ENCODE measurements at regions not wholly inside any gene's neighbourhood (a gene's known extent, or its start where the extent isn't known, plus 50 kb on each side); places are given as distances from the start of the nearest gene placed in this dataset.
A peak's percentile ranks its signal among the peaks of the same experiment; 100 is the strongest.

DNA sequence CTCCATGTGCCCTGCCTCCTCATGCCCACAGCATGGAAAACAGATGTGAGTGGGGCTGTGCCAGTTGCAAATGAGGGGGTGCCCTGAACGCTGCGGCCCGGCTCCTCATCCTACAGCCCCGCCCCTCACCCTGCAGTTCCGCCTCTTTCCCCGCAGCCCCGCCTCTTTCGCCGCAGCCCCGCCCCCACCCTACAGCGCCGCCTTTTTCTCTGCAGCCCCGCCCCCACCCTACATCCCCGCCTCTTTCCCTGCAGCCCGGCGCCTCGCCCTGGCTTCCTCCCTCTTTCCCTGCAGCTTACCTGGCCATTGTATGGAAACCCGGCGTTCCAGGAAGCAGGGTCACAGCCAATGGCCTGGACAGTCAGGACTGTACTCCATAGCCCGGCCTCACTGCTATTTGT, 284.9 kb downstream of the TLE3 start:
- no peak for DNase-seq (ENCODE audit: low read depth, low spot score)

DNA sequence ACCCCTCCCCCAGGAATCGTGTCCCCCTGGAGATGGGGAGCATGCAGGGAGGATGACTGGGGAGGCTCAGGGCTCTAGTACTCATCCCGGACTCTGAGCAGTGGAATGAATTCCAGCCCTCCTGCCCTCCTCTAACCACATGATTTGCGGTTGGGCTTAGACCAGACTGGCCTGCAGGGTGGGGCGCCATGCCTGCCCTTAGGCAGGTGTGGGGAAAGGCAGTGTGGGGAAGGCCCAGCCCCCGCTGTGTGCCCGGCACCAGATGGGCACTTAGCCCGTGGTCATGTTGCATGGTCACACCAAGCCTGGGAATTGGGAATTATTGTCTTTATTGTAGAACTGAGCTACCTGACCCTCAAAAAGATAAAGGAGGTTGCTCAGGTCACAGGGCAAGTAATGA, 283.8 kb downstream of the TLE3 start:
- no peak for DNase-seq (ENCODE audit: low read depth, low spot score)

DNA sequence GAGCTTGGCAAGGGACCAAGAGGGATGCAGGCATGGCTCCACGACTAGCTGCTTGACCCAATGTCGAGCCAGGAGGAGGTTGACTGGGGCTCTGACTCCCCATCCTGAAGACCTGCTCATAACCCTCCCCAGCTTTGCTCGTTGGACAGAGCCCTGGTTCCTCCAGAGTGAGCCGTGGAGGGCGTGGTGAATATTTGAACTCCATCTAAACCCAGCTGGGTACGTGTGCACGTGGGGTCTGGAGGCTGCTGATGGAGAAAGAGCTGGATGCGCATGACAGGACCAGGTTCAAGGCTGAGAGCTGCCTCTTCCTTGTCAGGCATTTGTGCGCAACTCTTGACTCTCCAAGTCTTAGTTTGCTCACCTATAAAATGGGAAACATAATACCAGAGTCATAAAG, 282.8 kb downstream of the TLE3 start:
- no peak for DNase-seq (ENCODE audit: low read depth, low spot score)

DNA sequence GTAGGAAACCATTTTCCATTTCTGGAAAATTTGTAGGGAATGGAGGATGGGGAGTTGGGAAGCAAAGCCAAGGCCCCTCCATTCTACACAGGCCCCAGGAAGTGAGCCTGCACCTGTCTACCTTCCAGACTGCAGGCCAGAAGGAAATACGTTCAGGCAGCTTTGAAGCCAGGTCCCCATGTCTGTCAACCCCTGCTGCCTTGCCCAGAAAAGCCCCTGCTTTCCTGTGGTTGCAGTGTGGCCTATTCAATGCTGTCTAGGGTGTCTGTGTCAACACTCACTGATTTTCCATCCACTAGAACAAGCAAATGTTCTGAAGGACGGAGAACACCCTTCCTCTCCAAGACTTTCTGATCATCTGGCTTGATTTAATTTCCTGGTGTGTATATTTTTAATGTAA, 281.9 kb downstream of the TLE3 start:
- DNase-seq (ENCODE audit: low read depth, low spot score): no peak

DNA sequence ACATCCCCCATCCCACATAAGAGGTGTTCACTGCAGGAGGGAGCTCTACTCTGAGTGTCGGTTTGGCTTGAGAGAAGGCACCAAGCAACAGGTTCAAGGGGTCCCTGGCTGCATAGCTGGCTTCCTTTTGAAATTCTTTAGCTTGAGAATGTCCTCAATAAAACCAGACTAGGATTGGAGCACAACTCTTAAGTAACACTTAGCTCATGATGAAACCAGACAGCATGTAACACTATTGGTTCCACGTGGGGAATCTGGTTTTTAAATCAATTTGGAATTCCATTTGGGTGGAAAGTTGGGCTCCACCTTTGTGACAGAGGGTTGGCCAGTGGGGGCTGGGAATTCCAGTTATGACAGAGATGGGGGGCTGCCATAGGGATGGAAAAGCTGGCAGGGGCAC, 281.2 kb downstream of the TLE3 start:
- DNase-seq (ENCODE audit: low read depth, low spot score): no peak

DNA sequence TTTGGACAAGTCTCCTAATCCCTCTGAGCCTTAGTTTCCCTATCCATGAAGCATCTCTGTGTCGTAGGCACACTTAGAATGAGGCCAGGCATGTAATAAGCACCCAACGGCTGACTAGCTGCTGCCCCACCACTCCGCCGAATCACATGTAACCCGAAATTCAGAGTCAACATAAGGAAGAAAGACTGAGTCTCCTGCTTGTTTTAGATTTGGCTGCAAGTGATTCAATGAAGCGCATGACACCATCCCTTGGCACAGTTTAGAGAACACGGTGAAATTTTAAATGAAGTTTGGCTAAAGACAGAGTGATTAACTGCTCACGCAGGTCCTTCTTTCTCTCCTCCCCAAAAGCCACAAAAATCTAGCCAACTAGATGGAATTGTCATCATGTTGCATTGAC, 279.2 kb downstream of the TLE3 start:
- DNase-seq (ENCODE audit: low read depth, low spot score): no peak

DNA sequence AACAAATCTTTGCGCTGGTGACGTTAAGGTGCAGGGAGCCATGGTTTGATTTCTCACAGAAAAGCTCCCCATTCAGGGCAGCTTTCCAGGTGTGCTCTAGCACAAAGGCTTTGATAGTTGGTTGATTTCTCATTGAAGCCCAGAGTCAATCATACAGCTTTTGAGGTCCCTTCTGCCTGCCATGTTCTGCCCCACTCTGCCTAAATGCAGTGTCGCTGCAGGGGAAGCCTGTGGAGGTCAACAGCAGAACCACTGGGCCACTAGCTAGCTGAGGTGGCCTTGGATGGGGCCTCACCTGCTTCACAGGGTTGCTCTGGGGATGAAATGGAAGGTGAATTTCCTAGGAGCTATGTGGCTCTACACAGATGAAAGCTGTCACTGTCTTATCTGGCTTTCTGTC, 278.3 kb downstream of the TLE3 start:
- DNase-seq (ENCODE audit: low read depth, low spot score): no peak

DNA sequence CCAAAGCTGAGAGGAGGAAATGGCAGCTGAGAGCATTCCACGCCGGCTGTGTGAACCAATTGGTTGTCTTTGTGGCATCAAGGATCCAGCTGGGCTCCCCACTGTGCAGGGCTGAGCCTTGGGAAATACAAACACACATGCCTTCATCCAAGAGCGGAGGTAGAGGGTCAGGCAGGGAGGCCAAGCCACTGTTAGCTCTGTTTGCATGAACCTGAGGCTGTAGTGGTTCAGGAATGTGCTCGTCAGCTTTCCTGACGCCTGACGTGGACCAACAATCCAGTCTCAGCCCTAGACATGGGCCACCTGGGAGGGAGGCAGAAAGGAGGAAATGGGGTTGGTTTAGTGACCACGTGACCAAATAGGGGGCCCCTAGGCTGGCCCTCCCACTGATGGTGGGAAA, 276.9 kb downstream of the TLE3 start:
- DNase-seq (ENCODE audit: low read depth, low spot score): peak; percentile 78

DNA sequence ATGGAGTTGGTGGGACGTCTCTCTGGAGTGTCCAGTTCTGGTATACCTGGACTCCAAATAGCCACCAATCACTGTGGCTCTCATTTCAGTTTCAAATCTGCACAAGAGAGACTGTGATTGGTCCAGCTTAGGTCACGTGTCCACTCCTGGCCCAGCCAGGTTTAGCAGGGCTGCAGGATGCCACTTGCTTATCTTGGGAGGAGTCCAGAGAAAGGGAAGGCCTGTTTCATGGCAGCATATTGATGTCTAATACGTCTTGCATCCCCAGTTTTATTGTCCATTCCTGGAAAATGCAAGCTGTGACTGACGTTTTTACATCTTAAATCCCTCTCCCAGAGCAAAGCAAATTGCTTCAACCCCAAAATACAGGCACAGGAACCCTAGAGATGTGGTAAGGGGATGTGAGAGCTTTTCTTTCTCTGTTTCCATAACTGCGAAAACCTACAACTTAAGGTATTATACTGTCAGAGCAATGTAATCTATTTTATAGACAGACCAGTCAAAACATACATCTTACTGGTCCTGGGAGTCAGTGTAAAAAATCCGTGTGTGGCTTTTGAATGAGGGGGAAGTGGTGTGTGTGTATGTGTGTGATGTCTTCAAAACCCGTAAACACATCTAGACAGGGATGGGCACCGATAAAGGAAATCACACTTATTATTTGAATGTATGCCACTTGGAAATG, 274.4 kb downstream of the TLE3 start:
- DNase-seq (ENCODE audit: low read depth, low spot score): no peak

DNA sequence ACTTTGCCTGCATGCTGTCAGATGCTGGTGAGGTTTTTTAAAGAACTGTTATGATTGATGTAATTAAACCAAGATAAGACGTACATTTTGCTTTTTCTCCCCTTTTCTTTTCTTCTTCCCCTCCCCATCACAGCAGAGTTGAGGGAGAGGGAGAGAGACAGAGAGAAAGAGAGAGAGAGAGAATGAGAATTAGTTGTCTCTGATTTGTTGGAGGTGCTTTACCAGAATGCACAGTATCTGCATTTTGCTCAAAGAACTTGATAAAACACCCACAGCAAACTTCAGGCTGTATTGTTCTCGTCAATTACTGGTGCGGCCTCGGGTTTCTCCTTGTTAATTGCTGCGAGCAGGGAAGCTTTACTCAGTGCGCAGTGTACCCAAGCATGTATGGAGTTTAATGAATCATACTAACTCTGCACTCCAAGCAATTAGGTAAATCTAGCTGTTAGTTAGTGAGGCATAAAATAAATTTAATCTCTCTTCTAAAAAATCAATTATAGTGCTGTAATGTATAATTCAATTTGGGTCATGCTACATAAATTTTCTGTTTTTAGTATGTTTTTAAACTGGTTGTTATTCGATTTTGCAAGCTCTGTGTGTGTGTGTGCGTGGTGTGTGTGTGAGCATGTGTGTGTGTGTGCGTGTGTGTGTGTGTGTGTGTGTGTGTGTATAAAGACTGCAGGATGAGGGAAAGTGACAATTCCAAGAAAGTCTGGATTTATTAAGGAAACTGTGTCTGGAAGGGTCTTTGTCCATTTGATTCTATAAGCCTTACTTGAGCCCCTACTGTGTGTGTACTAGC, 273.4 kb downstream of the TLE3 start:
- no peak for DNase-seq (ENCODE audit: low read depth, low spot score)

DNA sequence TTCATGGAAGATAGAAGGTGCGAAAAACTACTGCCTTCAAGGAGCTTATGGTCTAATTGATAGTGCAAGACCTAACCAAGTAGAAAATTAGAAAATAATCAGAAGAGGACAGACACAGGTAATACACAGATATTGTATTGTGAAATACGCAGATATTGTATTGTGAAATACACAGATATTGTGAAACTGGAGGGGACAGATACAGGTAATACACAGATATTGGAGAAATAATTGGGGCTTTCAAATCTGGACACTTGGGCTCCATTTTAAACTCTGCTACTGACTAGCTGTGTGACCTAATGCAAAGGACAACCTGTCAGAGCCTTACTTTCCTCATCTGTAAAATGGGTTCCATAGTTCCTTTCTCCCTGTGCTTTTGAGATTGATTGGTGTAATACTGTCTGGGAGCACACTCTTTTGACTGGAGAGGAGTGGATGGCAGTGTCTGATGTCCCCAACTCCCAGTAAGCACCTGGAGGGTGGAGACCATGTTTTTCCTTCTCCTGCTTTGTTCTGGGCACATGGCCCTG, 272.8 kb downstream of the TLE3 start:
- DNase-seq (ENCODE audit: low read depth, low spot score): no peak

DNA sequence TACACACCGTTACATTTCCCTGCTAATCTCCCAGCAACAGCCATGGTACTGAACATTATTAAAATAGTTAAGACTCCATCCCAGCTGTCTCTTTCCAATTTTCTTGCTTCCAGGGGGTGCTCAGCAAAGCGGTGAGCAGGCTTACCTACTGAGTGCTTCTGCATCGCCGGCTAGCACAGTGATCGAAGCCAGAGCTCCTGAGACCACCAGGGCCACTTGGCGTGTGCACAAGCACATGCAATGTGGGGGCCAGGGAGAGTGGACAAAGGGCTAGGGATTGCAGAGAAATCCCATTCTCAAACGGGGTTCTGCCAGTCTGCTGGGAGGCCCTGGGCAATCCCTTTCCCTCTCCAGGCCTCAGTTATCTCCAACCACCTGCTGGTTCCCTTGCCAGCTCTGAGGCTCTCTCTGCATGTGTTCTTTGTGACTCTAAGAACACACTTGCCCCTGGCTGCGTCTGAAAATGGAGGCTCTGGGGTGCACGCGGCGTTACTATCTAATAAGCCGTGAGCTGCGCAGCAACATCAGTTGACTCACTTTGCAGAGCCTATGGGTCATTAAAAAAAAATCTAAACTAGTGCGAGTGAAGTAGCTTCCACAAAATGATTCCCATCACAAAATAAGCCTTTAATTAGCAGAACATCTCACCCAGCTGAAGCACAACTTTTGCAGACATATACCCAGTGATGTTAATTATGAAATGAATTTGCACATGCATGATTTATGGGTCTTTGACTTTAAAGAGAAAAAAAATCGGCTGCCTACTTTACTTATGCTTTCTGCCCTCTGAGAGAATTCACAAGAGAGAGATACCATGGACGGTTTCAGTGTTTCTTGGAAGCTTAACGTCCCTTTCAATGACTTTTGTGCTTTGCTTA, 271.5 kb downstream of the TLE3 start:
- no peak for DNase-seq (ENCODE audit: low read depth, low spot score)

DNA sequence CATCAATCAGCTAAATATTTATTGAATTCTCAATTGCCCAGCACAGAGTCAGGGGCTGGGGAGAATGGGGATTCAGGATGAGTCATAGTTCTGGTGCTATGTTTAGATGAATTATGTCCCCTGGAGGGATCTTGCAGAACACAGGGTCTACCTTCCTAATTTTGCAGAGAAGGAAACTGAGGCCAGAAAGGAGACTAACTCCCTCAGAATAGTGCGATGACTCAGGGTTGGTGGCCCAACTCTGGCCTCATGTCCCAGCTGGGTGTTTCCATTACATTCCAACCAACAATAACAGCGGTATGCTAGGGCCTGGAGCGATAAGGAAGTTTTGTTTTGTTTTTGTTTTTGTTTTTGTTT, 270.9 kb downstream of the TLE3 start:
- no peak for DNase-seq (ENCODE audit: low read depth, low spot score)

DNA sequence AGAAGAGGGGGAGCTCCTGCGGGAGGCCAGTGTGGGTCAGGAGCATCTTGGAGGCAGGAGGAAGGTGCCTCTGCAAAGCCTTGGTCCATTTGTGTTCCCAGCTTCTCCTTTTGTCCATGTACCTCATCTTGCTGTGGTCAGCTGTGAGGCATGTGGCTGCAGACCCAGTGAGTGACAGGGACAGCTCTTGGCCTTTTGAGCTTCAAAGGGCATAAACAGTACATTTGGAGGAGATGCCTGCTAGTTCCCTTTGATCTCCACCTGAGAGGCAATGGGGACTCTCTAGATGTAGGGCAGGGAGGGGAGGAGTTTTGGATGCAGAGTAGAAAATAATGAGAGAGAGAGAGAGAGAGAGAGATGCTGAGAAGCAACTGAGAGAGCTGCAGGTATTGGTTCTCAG, 270.0 kb downstream of the TLE3 start:
- no peak for DNase-seq (ENCODE audit: low read depth, low spot score)

DNA sequence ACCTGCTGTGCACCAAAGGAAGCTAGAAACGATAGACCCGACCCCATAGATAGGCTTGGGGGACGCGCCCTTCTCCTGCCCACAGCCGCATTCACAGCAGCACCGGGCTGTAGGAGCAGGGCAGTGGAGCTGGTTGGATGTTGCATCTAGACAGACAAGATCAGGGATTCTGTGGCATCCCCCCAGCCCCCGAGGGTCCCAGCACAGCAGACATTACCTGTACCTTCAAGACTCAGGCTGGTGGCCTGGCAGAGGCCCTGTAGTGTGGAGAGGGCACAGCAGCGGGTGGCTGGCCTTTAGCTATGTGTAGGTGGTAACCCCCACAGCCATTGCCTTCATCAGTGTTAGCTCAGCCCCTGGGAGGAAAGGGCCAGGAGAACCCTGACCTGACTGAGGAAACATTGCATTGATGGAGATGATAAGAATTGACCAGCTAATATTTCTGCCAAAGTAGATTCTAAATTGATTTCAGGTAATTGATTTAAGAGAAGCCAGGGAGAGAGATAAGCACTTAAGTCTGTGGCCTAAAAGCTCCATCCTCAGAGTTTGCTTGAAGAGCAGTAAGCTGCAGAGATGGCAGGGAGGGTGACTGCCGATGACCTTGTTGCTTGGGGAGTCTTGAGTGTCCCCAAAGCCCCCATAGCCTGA, 269.4 kb downstream of the TLE3 start:
- DNase-seq (ENCODE audit: low read depth, low spot score): no peak

DNA sequence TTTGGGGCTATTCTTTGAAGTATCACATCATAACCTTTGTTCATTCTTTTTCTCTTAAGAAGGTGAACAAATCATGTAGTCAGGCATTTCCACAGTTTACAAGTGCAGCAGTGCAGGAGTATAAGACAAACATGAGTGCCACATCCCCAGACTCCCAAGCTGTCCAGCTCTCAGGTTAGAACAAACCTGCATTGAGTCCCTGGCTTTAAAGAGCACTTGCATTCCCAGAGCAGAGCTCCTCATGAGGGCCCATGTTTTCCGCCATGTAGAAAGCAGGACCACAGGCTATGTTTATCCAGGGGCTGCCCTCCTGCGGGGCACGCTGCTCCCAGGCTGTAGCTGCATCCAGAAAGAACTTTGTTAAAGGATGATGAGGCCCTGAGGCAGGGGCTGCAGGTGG, 267.7 kb downstream of the TLE3 start:
- DNase-seq (ENCODE audit: low read depth, low spot score): no peak

DNA sequence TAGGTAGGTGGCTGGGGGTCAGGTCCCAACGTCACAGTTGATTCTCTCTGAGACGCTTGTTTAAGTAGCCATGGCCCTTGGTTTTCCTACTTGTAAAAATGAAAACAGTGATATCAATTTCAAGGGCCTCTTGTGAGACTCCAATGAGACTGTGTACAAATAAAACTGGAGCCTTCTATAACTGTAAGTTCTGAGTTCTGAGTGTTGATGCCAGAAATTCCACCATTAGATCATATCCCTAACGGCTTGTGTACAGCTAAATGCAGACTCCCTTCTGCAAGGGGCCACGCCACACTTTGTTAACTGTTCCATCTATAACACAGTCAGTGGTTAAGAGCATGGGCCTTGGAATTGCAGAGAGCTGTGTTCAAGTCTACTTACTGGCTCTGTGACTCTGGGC, 267.3 kb downstream of the TLE3 start:
- DNase-seq (ENCODE audit: low read depth, low spot score): no peak

DNA sequence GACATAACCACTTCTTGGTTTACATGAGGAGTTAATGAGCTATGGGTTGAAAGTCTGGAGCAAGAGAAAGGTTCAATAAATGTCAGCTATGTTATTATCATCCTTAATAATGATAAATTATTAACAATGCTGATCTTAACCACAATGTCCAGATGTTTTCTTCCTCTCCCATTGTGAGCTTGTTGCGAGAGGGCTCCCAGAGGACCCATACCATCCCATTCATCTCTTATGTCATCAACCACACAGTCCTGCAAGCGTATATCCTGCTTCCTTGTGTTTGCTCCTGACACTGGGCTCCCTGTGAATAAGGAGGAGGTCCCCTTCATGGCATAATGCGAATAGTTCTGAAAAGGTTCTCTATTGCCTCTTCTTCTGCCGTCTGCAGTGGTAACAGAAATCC, 266.8 kb downstream of the TLE3 start:
- no peak for DNase-seq (ENCODE audit: low read depth, low spot score)

DNA sequence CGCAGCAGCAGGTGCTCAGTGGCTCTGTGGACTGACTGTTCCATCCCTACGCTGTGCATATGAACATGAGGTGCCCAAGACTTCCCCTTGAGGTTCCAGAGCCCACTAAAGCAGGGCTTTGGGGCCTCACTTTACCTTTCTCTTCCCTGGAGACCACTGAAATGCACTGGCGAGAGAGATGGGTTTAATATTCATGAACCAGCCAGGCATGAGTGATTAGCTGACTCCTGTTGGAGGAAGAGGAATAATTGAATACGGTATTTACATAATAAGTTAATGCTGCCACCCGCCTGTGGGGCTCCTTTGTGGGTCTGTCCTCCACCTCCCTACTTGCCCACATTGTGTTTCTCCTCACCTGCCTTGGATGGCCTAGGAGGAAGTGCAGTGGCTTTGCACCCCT, 263.4 kb downstream of the TLE3 start:
- DNase-seq (ENCODE audit: low read depth, low spot score): no peak

DNA sequence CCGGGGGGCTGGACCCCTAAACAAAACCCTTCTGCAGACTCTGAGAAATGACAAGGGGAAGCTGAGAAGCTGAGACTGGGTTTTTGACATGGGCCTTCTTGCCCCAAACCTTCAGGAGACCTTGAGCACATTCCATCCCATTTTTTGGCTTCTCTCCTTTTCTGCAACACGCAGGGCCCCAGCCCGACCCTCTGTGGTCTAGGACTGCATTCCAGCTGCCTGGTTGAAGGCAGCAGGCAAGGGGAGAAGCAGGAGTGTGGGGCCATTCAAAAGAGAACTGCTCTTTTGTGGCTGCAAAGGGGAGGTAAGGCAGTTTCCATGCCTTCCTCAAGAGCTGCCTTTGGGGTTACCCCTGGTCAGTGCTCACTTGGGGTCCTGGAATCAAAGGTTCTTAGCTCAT, 263.0 kb downstream of the TLE3 start:
- DNase-seq (ENCODE audit: low read depth, low spot score): no peak

DNA sequence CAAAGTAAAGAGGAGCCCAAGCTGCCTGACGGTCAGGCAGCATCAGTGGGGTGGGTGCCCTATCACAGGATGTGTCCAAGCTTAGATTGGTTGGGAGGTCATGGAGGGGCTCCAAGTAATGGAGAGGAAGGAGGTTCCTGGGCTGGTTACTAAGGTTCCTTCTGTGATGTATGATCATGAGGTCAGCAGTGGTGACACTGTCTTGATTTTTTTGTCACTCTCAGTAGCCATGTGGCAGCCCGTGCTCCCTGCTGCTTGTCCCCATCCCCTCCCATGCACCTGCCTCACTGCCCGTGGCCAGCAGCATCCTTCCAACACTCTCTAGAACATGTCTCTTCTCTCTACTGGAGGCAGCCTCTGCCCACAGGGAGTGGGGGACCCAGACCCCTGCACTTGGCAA, 261.7 kb downstream of the TLE3 start:
- no peak for DNase-seq (ENCODE audit: low read depth, low spot score)

All from smooth muscle cell of the brain vasculature (primary cell).